RWPE1 (cell line): ENCODE measurements at regions not wholly inside any gene's neighbourhood (a gene's known extent, or its start where the extent isn't known, plus 50 kb on each side); places are given as distances from the start of the nearest gene placed in this dataset.
A peak's percentile ranks its signal among the peaks of the same experiment; 100 is the strongest.

Experiments used
- CTCF ChIA-PET: fragments of 350-600 bp; sonication (Branson Sonifier 250); formaldehyde crosslinking; extraction: SDS; loops from one replicate; lab custom pipeline; 2021; lab: Yijun Ruan, JAX
- POLR2A ChIA-PET: fragments of 400-600 bp; formaldehyde crosslinking; extraction: SDS; loops from one replicate; lab custom pipeline; 2020; ENCODE audit warnings: antibody characterized with exemption; ENCODE audit not compliant: low non-redundant PET; lab: Yijun Ruan, JAX
- DNase-seq: peaks from one replicate; pipeline ENCODE4 v3.0.0; 2012; ENCODE audit warnings: low spot score
- H3K27ac ChIP-seq: fragments of 450-650 bp; 2 replicates; pipeline ENCODE4 v1.5.1; 2017
- TF ChIP-seq, protein P1 (sequence below): fragments of 450-650 bp; conservative IDR thresholded peaks from 2 replicates; pipeline ENCODE4 v1.5.1; 2017; ENCODE audit warnings: low read depth, mild to moderate bottlenecking

DNA sequence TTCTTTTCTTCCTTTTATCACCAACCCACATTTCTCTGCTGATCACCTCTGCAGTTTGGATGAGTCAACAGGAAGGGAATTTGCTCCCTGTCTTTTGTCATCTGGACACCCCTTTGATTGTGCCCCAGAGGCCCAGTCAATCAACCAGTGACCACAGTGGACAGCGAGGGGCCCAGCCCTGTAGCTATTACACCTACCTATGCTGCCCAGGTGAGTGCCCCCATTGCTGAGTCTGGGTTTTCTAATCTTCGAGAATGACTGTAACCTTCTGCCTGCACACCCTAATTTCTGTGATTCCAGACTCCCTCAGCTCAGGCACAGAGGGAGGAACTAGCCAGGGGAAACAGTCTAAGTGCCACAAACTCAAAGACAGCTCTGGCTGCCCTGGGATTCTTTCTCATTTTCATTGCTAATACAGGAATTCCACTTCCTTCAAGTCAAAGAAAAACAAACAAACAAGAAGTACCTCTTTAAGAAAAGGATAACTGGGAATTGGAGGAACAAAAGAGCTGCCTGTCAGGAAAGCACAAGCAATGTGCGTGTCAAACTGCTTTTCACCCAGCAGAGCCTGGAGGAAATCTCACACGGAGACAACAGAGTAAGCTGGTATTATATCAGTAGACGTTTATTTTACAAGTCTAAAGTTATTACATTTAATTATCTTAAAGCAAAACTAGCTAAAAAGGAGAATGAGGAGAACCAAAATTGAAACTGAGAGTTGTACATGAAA is 311.1 kb downstream of the AJAP1 start:
- DNase-seq: no peak
- TF ChIP-seq, protein P1, sequence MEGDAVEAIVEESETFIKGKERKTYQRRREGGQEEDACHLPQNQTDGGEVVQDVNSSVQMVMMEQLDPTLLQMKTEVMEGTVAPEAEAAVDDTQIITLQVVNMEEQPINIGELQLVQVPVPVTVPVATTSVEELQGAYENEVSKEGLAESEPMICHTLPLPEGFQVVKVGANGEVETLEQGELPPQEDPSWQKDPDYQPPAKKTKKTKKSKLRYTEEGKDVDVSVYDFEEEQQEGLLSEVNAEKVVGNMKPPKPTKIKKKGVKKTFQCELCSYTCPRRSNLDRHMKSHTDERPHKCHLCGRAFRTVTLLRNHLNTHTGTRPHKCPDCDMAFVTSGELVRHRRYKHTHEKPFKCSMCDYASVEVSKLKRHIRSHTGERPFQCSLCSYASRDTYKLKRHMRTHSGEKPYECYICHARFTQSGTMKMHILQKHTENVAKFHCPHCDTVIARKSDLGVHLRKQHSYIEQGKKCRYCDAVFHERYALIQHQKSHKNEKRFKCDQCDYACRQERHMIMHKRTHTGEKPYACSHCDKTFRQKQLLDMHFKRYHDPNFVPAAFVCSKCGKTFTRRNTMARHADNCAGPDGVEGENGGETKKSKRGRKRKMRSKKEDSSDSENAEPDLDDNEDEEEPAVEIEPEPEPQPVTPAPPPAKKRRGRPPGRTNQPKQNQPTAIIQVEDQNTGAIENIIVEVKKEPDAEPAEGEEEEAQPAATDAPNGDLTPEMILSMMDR: no peak
- ChIA-PET CTCF (no interaction called here), POLR2A (no interaction called here)
- no peak overlapping the region for H3K27ac ChIP-seq

DNA sequence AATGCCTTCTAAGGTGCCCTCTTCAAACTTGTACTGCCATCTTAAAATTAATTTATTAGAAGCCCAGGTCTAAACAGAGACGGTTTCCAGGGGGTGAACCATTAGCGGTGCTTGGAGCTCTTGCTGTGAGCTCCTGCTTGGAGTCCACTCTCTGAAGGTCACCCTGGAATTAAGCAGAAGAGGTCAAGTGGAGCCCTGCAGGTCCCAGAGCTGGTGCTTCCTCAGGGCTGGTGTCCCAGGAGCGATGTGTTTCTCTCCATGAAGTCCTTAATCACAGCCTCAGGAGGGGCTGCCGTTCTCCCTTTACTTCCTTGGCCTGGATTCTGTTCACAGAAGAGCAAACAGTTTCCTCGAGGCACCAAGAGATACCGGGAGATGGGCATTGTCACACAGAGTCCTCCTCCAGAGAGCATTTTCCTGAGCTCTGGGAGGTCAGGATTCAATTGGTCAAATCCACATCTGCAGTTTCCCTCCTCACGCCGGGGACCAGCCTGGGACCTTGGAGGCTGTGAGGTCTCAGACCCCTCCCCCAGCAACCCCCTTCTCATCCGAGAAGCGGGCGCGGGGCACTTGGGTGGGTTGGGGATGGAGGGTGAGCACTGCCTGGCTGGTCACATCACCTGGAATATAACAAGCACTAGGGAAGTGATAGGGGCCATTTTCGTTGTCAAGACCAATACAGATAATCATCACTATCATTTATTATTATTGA is 310.4 kb downstream of the AJAP1 start:
- CTCF ChIA-PET: interaction anchor here (0.6 kb wide), 1 partner anchor 145 kb away, joined by 3 read pairs; no protein-coding TSS in a partner anchor
- no peak overlapping the region for H3K27ac ChIP-seq
- DNase-seq: no peak
- TF ChIP-seq, protein P1: no peak
- POLR2A ChIA-PET: no interaction called here

DNA sequence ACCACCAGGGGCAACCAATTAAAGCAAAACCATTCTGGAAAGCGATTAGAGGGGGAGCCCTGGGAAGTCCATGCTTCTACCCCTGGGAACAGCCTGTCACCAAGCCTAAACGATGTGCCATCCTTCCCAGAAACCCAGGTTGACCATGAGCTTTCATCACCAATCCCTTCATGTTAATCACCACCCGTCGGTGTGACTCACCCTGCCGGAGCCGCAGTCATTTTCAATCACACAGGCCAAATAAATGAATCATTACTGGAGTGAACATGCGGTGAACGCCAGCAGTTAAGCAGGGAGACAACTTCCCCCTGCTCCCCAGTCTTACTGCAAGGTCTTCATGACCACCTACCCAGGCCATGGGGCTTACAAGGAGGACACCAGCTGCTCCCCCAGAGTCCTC is 308.8 kb downstream of the AJAP1 start:
- peak; percentile 79 for DNase-seq
- TF ChIP-seq, protein P1: no peak
- POLR2A ChIA-PET: no interaction called here
- CTCF ChIA-PET: no interaction called here
- H3K27ac ChIP-seq: no peak overlapping the region

DNA sequence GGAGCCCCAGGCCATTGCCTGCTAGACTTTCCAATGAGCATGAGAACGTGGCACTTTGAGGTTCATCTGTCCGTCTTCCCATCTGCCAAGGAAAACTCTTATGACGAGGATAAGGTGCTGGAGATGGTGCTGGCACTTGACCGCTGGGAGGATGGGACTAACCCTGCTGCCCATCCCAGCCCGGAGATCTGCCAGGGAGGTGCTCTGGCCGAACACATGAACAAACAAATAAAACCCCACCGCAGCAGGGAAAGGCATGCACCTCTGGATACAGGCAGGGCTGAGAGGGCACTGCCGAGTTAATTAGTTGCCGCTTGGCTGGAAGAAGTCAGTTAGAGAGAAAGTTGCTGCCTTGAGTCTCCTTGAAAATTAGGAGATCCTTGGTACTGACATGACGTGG is 308.4 kb downstream of the AJAP1 start:
- no peak overlapping the region for H3K27ac ChIP-seq
- DNase-seq: no peak
- TF ChIP-seq, protein P1: no peak
- CTCF ChIA-PET: no interaction called here
- POLR2A ChIA-PET: no interaction called here

DNA sequence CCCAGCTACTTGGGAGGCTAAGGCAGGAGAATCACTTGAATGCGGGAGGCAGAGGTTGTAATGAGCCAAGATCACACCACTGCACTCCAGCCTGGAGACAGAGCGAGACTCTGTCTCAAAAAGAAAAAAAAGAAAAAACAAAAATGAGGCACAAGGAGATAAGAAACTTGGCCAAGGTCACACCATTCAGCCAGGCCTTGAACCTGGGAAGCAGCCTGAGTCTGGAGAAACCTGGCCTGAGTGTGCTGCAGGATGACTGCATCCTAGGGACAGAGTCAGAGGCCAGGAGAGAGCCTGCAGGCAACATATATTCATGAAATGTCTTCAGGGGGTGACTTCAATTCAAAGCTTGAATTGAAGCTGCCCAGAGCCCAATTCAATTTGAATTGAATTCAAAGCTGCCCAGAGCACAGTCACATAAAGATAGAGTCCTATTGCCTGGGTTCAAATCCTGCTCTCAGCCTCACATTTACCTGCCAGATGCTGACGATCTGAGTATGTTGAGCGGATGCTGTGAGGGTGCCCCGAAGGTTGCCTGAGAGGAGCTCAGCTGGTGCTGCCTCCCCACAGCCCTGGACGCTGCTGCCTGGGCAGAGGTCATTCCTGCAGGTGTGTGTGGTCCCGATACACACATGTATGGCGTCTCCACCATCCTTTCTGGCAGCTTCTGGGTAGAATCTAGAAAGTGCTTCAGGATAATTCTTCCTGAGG is 307.7 kb downstream of the AJAP1 start:
- CTCF ChIA-PET: no interaction called here
- POLR2A ChIA-PET: no interaction called here
- TF ChIP-seq, protein P1: no peak

DNA sequence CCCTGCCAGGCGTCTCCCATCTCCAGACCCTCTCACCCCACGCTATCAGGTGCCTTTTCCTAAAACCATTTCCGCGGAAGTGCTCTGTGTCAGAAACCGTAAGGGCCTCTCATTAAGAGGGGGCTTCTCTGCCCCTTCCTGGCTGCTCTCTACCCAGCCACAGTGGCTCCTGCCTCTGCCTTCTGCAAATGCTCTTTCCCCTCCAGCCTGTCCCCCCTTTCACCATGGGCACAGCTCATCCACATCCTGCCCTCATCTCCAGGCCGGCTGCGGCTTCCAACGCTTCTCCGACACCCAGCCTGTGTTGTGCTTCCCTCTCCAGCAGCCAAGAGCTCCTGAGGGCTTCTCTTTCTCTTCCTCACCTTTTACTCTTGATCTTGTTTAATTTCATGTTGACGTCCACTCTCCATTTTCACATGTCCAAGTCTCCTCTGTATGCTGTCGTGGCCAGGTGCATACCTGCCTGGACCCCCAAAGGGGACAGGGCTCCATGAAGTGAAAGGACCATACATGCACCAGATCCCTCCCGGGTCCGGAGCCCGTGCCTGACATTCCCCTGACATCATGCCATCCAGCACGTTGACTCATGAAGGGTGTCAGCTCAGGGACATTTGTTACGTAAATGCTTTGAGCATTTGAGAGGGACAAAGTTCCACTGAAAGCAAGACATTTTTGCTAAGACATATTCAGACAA is 306.5 kb downstream of the AJAP1 start:
- no peak for DNase-seq
- ChIA-PET CTCF (no interaction called here), POLR2A (no interaction called here)
- TF ChIP-seq, protein P1: no peak
- no peak overlapping the region for H3K27ac ChIP-seq

More for the DNA sequence above, 307.7 kb downstream of the AJAP1 start:
- no peak for DNase-seq
- H3K27ac ChIP-seq: no peak overlapping the region
